CD8-positive, alpha-beta memory T cell (primary cell): ENCODE measurements at regions not wholly inside any gene's neighbourhood (a gene's known extent, or its start where the extent isn't known, plus 50 kb on each side); places are given as distances from the start of the nearest gene placed in this dataset.

ENCODE experiments used
- CTCF ChIA-PET: fragments of 350-600 bp; sonication (Branson Sonifier 250); formaldehyde crosslinking; loops from one replicate; lab custom pipeline; 2021; ENCODE audit warnings: antibody characterized with exemption; lab: Charles Lee
- POLR2A ChIA-PET: fragments of 350-600 bp; sonication (Branson Sonifier 250); formaldehyde crosslinking; loops from one replicate; lab custom pipeline; 2021; ENCODE audit warnings: antibody characterized with exemption; lab: Charles Lee
- DNase-seq, 5 donors: peaks; one replicate each; pipeline versions ENCODE4 v3.0.0 to v3.0.0-alpha.2; 2020 to 2022; ENCODE audit warnings: mixed read lengths in 1 of 5
- H3K27ac ChIP-seq: one replicate; pipeline ENCODE4 v1.7.0; 2013; ENCODE audit warnings: low read depth, mild to moderate bottlenecking, low read length, moderate library complexity
- H3K27me3 ChIP-seq: 2 replicates; pipeline ENCODE4 v1.7.0; 2013; ENCODE audit warnings: low read length, mild to moderate bottlenecking; ENCODE audit not compliant: insufficient read depth, poor library complexity, severe bottlenecking
- H3K36me3 ChIP-seq: 2 replicates; pipeline ENCODE4 v1.7.0; 2013; ENCODE audit warnings: mild to moderate bottlenecking, low read length, moderate library complexity; ENCODE audit not compliant: insufficient read depth
- H3K4me1 ChIP-seq: 2 replicates; pipeline ENCODE4 v1.7.0; 2013; ENCODE audit warnings: mild to moderate bottlenecking, low read length, moderate library complexity; ENCODE audit not compliant: insufficient read depth
- H3K4me3 ChIP-seq: 2 replicates; pipeline ENCODE4 v1.7.0; 2013; ENCODE audit warnings: mild to moderate bottlenecking, low read length
- H3K9me3 ChIP-seq: 2 replicates; pipeline ENCODE4 v1.7.0; 2013; ENCODE audit warnings: mild to moderate bottlenecking, low read length
- H3K27ac Mint-ChIP-seq, 8 donors: one replicate each; pipeline ENCODE4 v1.8.0; 2020 to 2021; ENCODE audit warnings: mixed read lengths in 8 of 8, mild to moderate bottlenecking in 6 of 8, inconsistent platforms in 3 of 8, moderate library complexity in 3 of 8
- H3K27me3 Mint-ChIP-seq, 2 donors: one replicate each; pipeline ENCODE4 v1.8.0; 2020 to 2021; ENCODE audit warnings: mixed read lengths in 2 of 2, mild to moderate bottlenecking in 1 of 2, moderate library complexity in 1 of 2
- H3K36me3 Mint-ChIP-seq, 3 donors: one replicate each; pipeline ENCODE4 v1.8.0; 2020 to 2021; ENCODE audit warnings: mixed read lengths in 3 of 3, inconsistent platforms in 1 of 3, mild to moderate bottlenecking in 1 of 3
- H3K4me1 Mint-ChIP-seq, 3 donors: one replicate each; pipeline ENCODE4 v1.8.0; 2020 to 2021; ENCODE audit warnings: mixed read lengths in 3 of 3, inconsistent platforms in 1 of 3, mild to moderate bottlenecking in 1 of 3
- H3K4me3 Mint-ChIP-seq, 7 donors: one replicate each; pipeline ENCODE4 v1.8.0; 2020 to 2021; ENCODE audit warnings: mixed read lengths in 7 of 7, mild to moderate bottlenecking in 6 of 7, moderate library complexity in 4 of 7, inconsistent platforms in 2 of 7
- H3K9me3 Mint-ChIP-seq, 5 donors: one replicate each; pipeline ENCODE4 v1.8.0; 2020 to 2022; ENCODE audit warnings: mixed read lengths in 5 of 5, mild to moderate bottlenecking in 3 of 5, moderate library complexity in 2 of 5, inconsistent platforms in 1 of 5

DNA sequence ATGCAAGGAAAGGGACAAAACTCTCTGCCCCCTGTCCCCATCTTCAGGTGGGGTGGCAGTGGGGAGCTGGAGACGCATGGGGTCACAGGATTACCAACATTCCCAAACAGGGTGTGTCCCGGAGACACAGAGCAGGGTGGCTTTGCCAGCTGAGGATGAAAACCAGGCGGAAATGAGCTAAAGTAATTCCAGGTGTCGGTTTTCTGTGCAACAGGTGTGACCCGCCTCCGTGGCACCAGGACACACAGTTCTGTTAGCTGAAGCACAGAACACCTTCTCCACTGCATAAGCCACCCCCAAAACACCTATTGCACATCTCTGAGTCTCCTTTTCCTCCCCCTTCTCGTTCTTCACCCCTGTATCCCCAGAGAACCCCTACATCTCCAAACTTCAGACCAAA lies 122.7 kb upstream of the GLI2 start:
- Mint-ChIP-seq H3K4me3 (no peak overlapping the region), H3K27me3 (peaks cover 5 to 10% of the 10 kb centered on the region in 2 donors), H3K27ac (no peak overlapping the region), H3K4me1 (no peaks in the 10 kb centered on the region), H3K9me3 (no peaks in the 10 kb centered on the region), H3K36me3 (no peaks in the 10 kb centered on the region)
- POLR2A ChIA-PET: no interaction called here
- Histone ChIP-seq H3K36me3 (no peaks in the 10 kb centered on the region), H3K4me3 (no peak overlapping the region), H3K9me3 (no peaks in the 10 kb centered on the region), H3K27ac (no peak overlapping the region), H3K27me3 (no peaks in the 10 kb centered on the region), H3K4me1 (no peaks in the 10 kb centered on the region)
- CTCF ChIA-PET: no interaction called here
- no peak for DNase-seq

GRCh38 chr2:120613742-120614571 lies 121.7 kb upstream of the GLI2 start:
- Mint-ChIP-seq H3K27me3 (peaks cover 7 to 10% of the 10 kb centered on the region in 2 donors), H3K27ac (no peak overlapping the region), H3K4me3 (no peak overlapping the region), H3K4me1 (no peaks in the 10 kb centered on the region), H3K36me3 (no peaks in the 10 kb centered on the region), H3K9me3 (no peaks in the 10 kb centered on the region)
- H3K4me1 ChIP-seq: no peaks in the 10 kb centered on the region
- DNase-seq: no peak
- no peak overlapping the region for H3K27ac ChIP-seq
- no peaks in the 10 kb centered on the region for H3K9me3 ChIP-seq
- no peaks in the 10 kb centered on the region for H3K27me3 ChIP-seq
- H3K36me3 ChIP-seq: no peaks in the 10 kb centered on the region
- POLR2A ChIA-PET: no interaction called here
- CTCF ChIA-PET: no interaction called here
- no peak overlapping the region for H3K4me3 ChIP-seq

DNA sequence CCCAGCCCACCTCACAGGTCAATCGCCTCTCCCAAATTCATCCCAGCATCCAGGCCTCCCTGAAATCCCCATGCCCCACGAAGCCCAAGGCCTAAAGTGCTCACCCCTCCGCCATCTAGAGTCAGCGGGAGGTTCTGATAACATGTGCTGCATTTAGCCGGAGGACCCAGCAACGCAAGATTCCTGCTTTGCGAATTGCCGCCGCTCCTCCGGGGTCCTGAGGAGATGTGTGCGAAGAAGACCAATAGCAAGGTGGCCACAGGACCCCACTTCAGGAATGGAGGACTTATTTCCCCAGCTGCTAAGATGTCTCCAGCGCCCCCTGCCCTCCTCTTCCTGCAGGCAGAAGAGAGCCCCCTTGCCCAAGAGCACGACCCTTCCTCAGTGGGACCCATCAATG lies 120.8 kb upstream of the GLI2 start:
- no peaks in the 10 kb centered on the region for H3K27me3 ChIP-seq
- Mint-ChIP-seq H3K36me3 (no peaks in the 10 kb centered on the region), H3K27ac (no peak overlapping the region), H3K4me3 (no peak overlapping the region), H3K4me1 (no peaks in the 10 kb centered on the region), H3K9me3 (no peaks in the 10 kb centered on the region), H3K27me3 (peaks cover 7 to 10% of the 10 kb centered on the region in 2 donors)
- ChIA-PET CTCF (no interaction called here), POLR2A (no interaction called here)
- no peaks in the 10 kb centered on the region for H3K4me1 ChIP-seq
- DNase-seq: no peak
- no peak overlapping the region for H3K4me3 ChIP-seq
- no peaks in the 10 kb centered on the region for H3K36me3 ChIP-seq
- H3K27ac ChIP-seq: no peak overlapping the region
- H3K9me3 ChIP-seq: no peaks in the 10 kb centered on the region

- H3K4me1 ChIP-seq: no peaks in the 10 kb centered on the region
- Mint-ChIP-seq H3K9me3 (no peaks in the 10 kb centered on the region), H3K4me1 (no peaks in the 10 kb centered on the region), H3K27me3 (peaks cover 7 to 10% of the 10 kb centered on the region in 2 donors), H3K36me3 (no peaks in the 10 kb centered on the region), H3K4me3 (no peak overlapping the region), H3K27ac (no peak overlapping the region)
- ChIA-PET POLR2A (no interaction called here), CTCF (no interaction called here)
- DNase-seq: no peak
- no peaks in the 10 kb centered on the region for H3K9me3 ChIP-seq
- H3K27ac ChIP-seq: no peak overlapping the region
- H3K4me3 ChIP-seq: no peak overlapping the region
- H3K27me3 ChIP-seq: no peaks in the 10 kb centered on the region
- H3K36me3 ChIP-seq: no peaks in the 10 kb centered on the region
Measured at GRCh38 chr2:120616261-120616660, 119.4 kb upstream of the GLI2 start.

GRCh38 chr2:120617055-120617454 lies 118.6 kb upstream of the GLI2 start:
- Mint-ChIP-seq H3K27me3 (peaks cover 7 to 9% of the 10 kb centered on the region in 2 donors), H3K27ac (no peak overlapping the region), H3K36me3 (no peaks in the 10 kb centered on the region), H3K4me1 (no peaks in the 10 kb centered on the region), H3K4me3 (no peak overlapping the region), H3K9me3 (peaks cover 0 to 2% (median 0%) of the 10 kb centered on the region in 5 donors)
- Histone ChIP-seq H3K27me3 (no peaks in the 10 kb centered on the region), H3K4me1 (no peaks in the 10 kb centered on the region), H3K27ac (no peak overlapping the region), H3K9me3 (no peaks in the 10 kb centered on the region), H3K36me3 (no peaks in the 10 kb centered on the region), H3K4me3 (no peak overlapping the region)
- ChIA-PET POLR2A (no interaction called here), CTCF (no interaction called here)
- no peak for DNase-seq

DNA sequence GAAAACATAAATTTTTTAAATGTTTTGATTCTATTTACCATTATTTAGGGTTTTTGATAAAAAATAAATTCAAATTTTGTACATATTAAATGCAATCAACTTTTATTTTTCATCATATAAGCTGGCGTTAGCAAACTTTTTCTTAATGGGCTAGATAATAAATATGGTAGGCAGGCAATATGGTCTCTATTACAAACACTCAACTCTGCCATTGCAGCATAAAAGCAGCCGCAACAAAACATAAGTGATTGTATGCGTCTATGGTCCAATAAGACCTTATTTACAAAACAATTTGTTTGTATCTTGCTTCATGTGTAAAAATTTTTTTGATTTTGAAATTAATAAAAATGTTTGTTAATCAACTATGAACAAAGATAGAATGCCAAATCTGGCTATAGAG lies 116.8 kb upstream of the GLI2 start:
- H3K36me3 Mint-ChIP-seq: no peaks in the 10 kb centered on the region
- H3K4me3 ChIP-seq: no peak overlapping the region
- DNase-seq: no peak
- H3K9me3 Mint-ChIP-seq: peaks cover 0 to 4% (median 0%) of the 10 kb centered on the region in 5 donors
- CTCF ChIA-PET: no interaction called here
- H3K27ac Mint-ChIP-seq: no peak overlapping the region
- H3K27me3 Mint-ChIP-seq: peaks cover 0 to 6% of the 10 kb centered on the region in 2 donors
- POLR2A ChIA-PET: no interaction called here
- H3K9me3 ChIP-seq: no peaks in the 10 kb centered on the region
- no peaks in the 10 kb centered on the region for H3K4me1 Mint-ChIP-seq
- H3K4me3 Mint-ChIP-seq: no peak overlapping the region
- no peak overlapping the region for H3K27ac ChIP-seq
- no peaks in the 10 kb centered on the region for H3K4me1 ChIP-seq
- no peaks in the 10 kb centered on the region for H3K36me3 ChIP-seq
- no peaks in the 10 kb centered on the region for H3K27me3 ChIP-seq

GRCh38 chr2:120619579-120619978 lies 116.1 kb upstream of the GLI2 start:
- no peaks in the 10 kb centered on the region for H3K4me1 ChIP-seq
- no peaks in the 10 kb centered on the region for H3K9me3 ChIP-seq
- Mint-ChIP-seq H3K4me3 (no peak overlapping the region), H3K4me1 (no peaks in the 10 kb centered on the region), H3K9me3 (peaks cover 0 to 4% (median 0%) of the 10 kb centered on the region in 5 donors), H3K27ac (no peak overlapping the region), H3K27me3 (peaks cover under 1 to 6% of the 10 kb centered on the region in 2 donors), H3K36me3 (no peaks in the 10 kb centered on the region)
- no peak overlapping the region for H3K27ac ChIP-seq
- ChIA-PET CTCF (no interaction called here), POLR2A (no interaction called here)
- no peak overlapping the region for H3K4me3 ChIP-seq
- H3K36me3 ChIP-seq: no peaks in the 10 kb centered on the region
- DNase-seq: no peak
- H3K27me3 ChIP-seq: no peaks in the 10 kb centered on the region

- H3K4me3 Mint-ChIP-seq: no peak overlapping the region
- ChIA-PET CTCF (no interaction called here), POLR2A (no interaction called here)
- H3K4me1 Mint-ChIP-seq: no peaks in the 10 kb centered on the region
- Histone ChIP-seq H3K4me1 (no peaks in the 10 kb centered on the region), H3K4me3 (no peak overlapping the region), H3K36me3 (no peaks in the 10 kb centered on the region), H3K27me3 (no peaks in the 10 kb centered on the region), H3K9me3 (no peaks in the 10 kb centered on the region), H3K27ac (no peak overlapping the region)
- H3K9me3 Mint-ChIP-seq: peaks cover 0 to 4% (median 0%) of the 10 kb centered on the region in 5 donors
- H3K27me3 Mint-ChIP-seq: peaks cover 3 to 8% of the 10 kb centered on the region in 2 donors
- H3K36me3 Mint-ChIP-seq: no peaks in the 10 kb centered on the region
- no peak overlapping the region for H3K27ac Mint-ChIP-seq
- DNase-seq: no peak
Measured at GRCh38 chr2:120620025-120620793, 115.5 kb upstream of the GLI2 start.
